Transverse colon (tissue), 4 donors: ENCODE measurements at regions not wholly inside any gene's neighbourhood (a gene's known extent, or its start where the extent isn't known, plus 50 kb on each side); places are given as distances from the start of the nearest gene placed in this dataset.
"Not testable (repeated sequence)": the region's sequence is repeated elsewhere in the genome, so short reads cannot be mapped to it uniquely, and the experiment has no call there.

Experiments used
- DNase-seq: peaks from one replicate; pipeline ENCODE4 v3.0.0-alpha.2; 2019
- H3K27ac ChIP-seq, 4 donors: fragments of 200-600 bp; sonication (generic); 2 replicates each; pipeline ENCODE4 v1.5.1; 2016 to 2018; ENCODE audit warnings: inconsistent platforms in 4 of 4
- H3K27me3 ChIP-seq: fragments of 200-600 bp; sonication (generic); 2 replicates; pipeline ENCODE4 v1.5.1; 2017; ENCODE audit warnings: inconsistent platforms
- H3K36me3 ChIP-seq, 4 donors: fragments of 200-600 bp; sonication (generic); 2 replicates each; pipeline ENCODE4 v1.5.1; 2017 to 2019; ENCODE audit warnings: inconsistent platforms in 4 of 4
- H3K4me1 ChIP-seq, 4 donors: fragments of 200-600 bp; sonication (generic); 2 replicates each; pipeline ENCODE4 v1.5.1; 2017 to 2020; ENCODE audit warnings: inconsistent platforms in 4 of 4
- H3K4me3 ChIP-seq, 4 donors: fragments of 200-600 bp; sonication (generic); 1 replicate in 1 of 4; 2 replicates in 3 of 4; pipeline versions ENCODE4 v1.5.1 to v1.6.1; 2017 to 2019; ENCODE audit warnings: inconsistent platforms in 4 of 4
- H3K9me3 ChIP-seq, 2 donors: fragments of 200-600 bp; sonication (generic); 2 replicates each; pipeline ENCODE4 v1.5.1; 2017 to 2019; ENCODE audit warnings: inconsistent platforms in 2 of 2
- EP300 ChIP-seq: sonication (generic); formaldehyde crosslinking; IDR thresholded peaks from one replicate; pipeline ENCODE4 v1.6.1; 2017; ENCODE audit warnings: antibody characterized with exemption, low read depth
- POLR2A ChIP-seq: fragments of 450-650 bp; IDR thresholded peaks from one replicate; pipeline ENCODE4 v1.6.1; 2016; ENCODE audit warnings: antibody characterized with exemption, mild to moderate bottlenecking, moderate library complexity
- POLR2AphosphoS5 ChIP-seq, 3 donors: sonication (generic); formaldehyde crosslinking; IDR thresholded peaks; one replicate each; pipeline ENCODE4 v1.6.1; 2016; ENCODE audit warnings: antibody characterized with exemption in 3 of 3
- WGBS, 2 donors: methylation state at CpG; one replicate each; pipeline ENCODE4 v1.1.5; 2018; ENCODE audit warnings: low coverage in 1 of 2; 5-methylcytosine and 5-hydroxymethylcytosine counted together
- in situ Hi-C, 4 donors: fragments of 200-750 bp; cut with MboI; loops; one replicate each; pipeline versions ENCODE4 v1.15.0 to v1.15.1; 2017; ENCODE audit warnings: low sequenced_read_pairs in 3 of 4, low pct_ligation_motif_present in 1 of 4, low pct_unique_long_range_greater_than_20kb in 1 of 4
- intact Hi-C: fragments of 100-400 bp; cut with DNase I; formaldehyde crosslinking; loops from one replicate; pipeline ENCODE4 v1.15.1; 2023; ENCODE audit warnings: low total_unique reads
- TF ChIP-seq, protein P1 (sequence below), 5 experiments: fragments of 200-600 bp in 3 of 5; fragments of 450-650 bp in 2 of 5; sonication (generic) in 3 of 5; IDR thresholded peaks; 1 replicate in 2 of 5; 2 replicates in 3 of 5; pipeline ENCODE4 v1.5.1; 2016 to 2017; ENCODE audit warnings: antibody characterized with exemption in 5 of 5, inconsistent platforms in 3 of 5, mild to moderate bottlenecking in 2 of 5, moderate library complexity in 1 of 5

GRCh38 chrX:102849396-102849795 lies 87.7 kb upstream of the RAB40AL start:
- Histone ChIP-seq H3K36me3 (no peaks in the 10 kb centered on the region), H3K4me1 (no peaks in the 10 kb centered on the region), H3K27me3 (no peaks in the 10 kb centered on the region), H3K4me3 (no peak overlapping the region), H3K9me3 (no peaks in the 10 kb centered on the region), H3K27ac (no peak overlapping the region)
- TF ChIP-seq, protein P1, sequence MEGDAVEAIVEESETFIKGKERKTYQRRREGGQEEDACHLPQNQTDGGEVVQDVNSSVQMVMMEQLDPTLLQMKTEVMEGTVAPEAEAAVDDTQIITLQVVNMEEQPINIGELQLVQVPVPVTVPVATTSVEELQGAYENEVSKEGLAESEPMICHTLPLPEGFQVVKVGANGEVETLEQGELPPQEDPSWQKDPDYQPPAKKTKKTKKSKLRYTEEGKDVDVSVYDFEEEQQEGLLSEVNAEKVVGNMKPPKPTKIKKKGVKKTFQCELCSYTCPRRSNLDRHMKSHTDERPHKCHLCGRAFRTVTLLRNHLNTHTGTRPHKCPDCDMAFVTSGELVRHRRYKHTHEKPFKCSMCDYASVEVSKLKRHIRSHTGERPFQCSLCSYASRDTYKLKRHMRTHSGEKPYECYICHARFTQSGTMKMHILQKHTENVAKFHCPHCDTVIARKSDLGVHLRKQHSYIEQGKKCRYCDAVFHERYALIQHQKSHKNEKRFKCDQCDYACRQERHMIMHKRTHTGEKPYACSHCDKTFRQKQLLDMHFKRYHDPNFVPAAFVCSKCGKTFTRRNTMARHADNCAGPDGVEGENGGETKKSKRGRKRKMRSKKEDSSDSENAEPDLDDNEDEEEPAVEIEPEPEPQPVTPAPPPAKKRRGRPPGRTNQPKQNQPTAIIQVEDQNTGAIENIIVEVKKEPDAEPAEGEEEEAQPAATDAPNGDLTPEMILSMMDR (IDR thresholded peaks at IDR 0.05): no peak
- TF ChIP-seq EP300 (no peak), POLR2AphosphoS5 (IDR thresholded peaks at IDR 0.05) (no peak), POLR2A (no peak)
- intact Hi-C loops: no loop called here
- in situ Hi-C loops: no loop called here
- 63 to 100% methylated on average over 1 of the region's 1 CpG for WGBS, 2 donors
- no peak for DNase-seq

GRCh38 chrX:102858826-102859549 lies 78.1 kb upstream of the RAB40AL start:
- H3K36me3 ChIP-seq, H3K27ac ChIP-seq, in situ Hi-C loops, H3K27me3 ChIP-seq, H3K4me3 ChIP-seq, DNase-seq, intact Hi-C loops, H3K4me1 ChIP-seq, H3K9me3 ChIP-seq: not testable (repeated sequence)
- WGBS, 2 donors: 74% methylated on average over 8 of the region's 8 CpGs; no CpG with 5 or more reads in 1 of the 2 donors

DNA sequence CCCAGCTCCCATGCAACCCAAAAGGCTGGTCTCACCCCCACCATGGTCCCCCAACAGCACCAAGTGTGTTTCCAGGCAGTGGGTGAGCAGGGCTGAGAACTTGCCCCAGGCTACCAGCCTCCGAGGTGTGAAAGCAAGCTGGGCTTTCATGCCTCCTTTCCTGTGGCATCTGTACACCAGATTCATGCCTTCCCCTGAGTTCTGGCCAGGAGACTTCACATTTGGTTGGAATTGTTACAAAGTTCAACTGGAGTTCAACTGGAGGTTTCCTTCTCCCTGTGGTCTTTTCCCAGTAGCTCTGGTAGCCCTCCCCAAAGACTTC lies 77.6 kb upstream of the RAB40AL start:
- intact Hi-C loops (no loop called here), in situ Hi-C loops (no loop called here)
- Histone ChIP-seq H3K9me3 (no peaks in the 10 kb centered on the region), H3K27ac (no peak overlapping the region), H3K36me3 (no peaks in the 10 kb centered on the region), H3K4me1 (no peaks in the 10 kb centered on the region), H3K4me3 (no peak overlapping the region), H3K27me3 (no peaks in the 10 kb centered on the region)
- TF ChIP-seq POLR2A (no peak), EP300 (no peak), POLR2AphosphoS5 (IDR thresholded peaks at IDR 0.05) (no peak)
- TF ChIP-seq, protein P1 (IDR thresholded peaks at IDR 0.05): no peak
- WGBS, 2 donors: 91% methylated on average over 1 of the region's 1 CpG; no CpG with 5 or more reads in 1 of the 2 donors
- no peak for DNase-seq

GRCh38 chrX:102860235-102860634 lies 76.8 kb upstream of the RAB40AL start:
- 95% methylated on average over 1 of the region's 1 CpG; no CpG with 5 or more reads in 1 of the 2 donors for WGBS, 2 donors
- no peak for TF ChIP-seq EP300
- TF ChIP-seq, protein P1 (IDR thresholded peaks at IDR 0.05): no peak
- no peak for TF ChIP-seq POLR2A
- TF ChIP-seq POLR2AphosphoS5 (IDR thresholded peaks at IDR 0.05): no peak
- H3K27me3 ChIP-seq: no peaks in the 10 kb centered on the region
- in situ Hi-C loops (no loop called here), intact Hi-C loops (no loop called here)
- no peak for DNase-seq
- no peak overlapping the region for H3K4me3 ChIP-seq
- H3K36me3 ChIP-seq: no peaks in the 10 kb centered on the region
- H3K9me3 ChIP-seq: no peaks in the 10 kb centered on the region
- H3K4me1 ChIP-seq: no peaks in the 10 kb centered on the region
- H3K27ac ChIP-seq: no peak overlapping the region

DNA sequence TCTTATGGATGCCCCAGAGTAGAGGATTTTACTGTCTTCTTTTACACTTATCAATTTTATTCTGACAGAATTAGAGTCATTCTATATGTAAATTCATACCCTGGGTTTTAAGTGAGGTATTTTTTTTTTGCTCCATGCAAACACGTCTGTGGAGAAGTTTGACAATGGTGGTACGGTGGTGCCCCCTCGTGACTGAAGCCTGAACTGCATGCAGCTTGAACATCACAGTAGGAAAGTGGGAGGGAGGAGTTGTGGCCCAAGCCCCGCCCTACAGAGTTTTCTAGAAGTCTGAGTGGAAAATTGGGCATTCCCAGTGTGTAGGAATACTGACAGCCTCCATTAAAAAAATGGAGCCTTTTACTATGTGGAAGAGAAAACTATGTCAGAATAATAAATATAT lies 73.3 kb upstream of the RAB40AL start:
- Histone ChIP-seq H3K4me1 (no peaks in the 10 kb centered on the region), H3K27ac (no peak overlapping the region), H3K4me3 (no peak overlapping the region), H3K9me3 (no peaks in the 10 kb centered on the region), H3K27me3 (no peaks in the 10 kb centered on the region), H3K36me3 (no peaks in the 10 kb centered on the region)
- WGBS, 2 donors: 3% methylated on average over 4 of the region's 4 CpGs; no CpG with 5 or more reads in 1 of the 2 donors
- in situ Hi-C loops (no loop called here), intact Hi-C loops (no loop called here)
- peak; percentile 87 for DNase-seq
- TF ChIP-seq, protein P1 (IDR thresholded peaks at IDR 0.05): peak; percentile 72 to 91 (median 75)
- TF ChIP-seq POLR2A: no peak
